Breast epithelium (tissue), 4 donors: ENCODE measurements at regions not wholly inside any gene's neighbourhood (a gene's known extent, or its start where the extent isn't known, plus 50 kb on each side); places are given as distances from the start of the nearest gene placed in this dataset.

Experiments used
- DNase-seq, 2 donors: peaks; one replicate each; pipeline ENCODE4 v3.0.0-alpha.2; 2019; ENCODE audit warnings: low spot score in 2 of 2
- H3K27ac ChIP-seq, 2 donors: fragments of 200-600 bp; sonication (generic) in 1 of 2; one replicate each; pipeline ENCODE4 v1.5.1; 2016 to 2019; ENCODE audit warnings: mild to moderate bottlenecking in 1 of 2
- H3K27me3 ChIP-seq, 2 donors: fragments of 200-600 bp; sonication (generic) in 1 of 2; one replicate each; pipeline versions ENCODE4 v1.5.1 to v1.6.0; 2017 to 2019; ENCODE audit warnings: control low read depth in 1 of 2, mild to moderate bottlenecking in 1 of 2
- H3K36me3 ChIP-seq: fragments of 200-600 bp; one replicate; pipeline ENCODE4 v1.5.1; 2019
- H3K4me1 ChIP-seq, 2 donors: fragments of 200-600 bp; sonication (generic); one replicate each; pipeline ENCODE4 v1.5.1; 2016 to 2019; ENCODE audit warnings: control low read depth in 1 of 2
- H3K4me3 ChIP-seq, 3 donors: fragments of 200-600 bp; sonication (generic); 1 replicate in 2 of 3; 2 replicates in 1 of 3; pipeline ENCODE4 v1.5.1; 2016 to 2019; ENCODE audit warnings: mild to moderate bottlenecking in 3 of 3, moderate library complexity in 2 of 3
- H3K9me3 ChIP-seq, 2 donors: fragments of 200-600 bp; sonication (generic) in 1 of 2; one replicate each; pipeline ENCODE4 v1.5.1; 2016 to 2019; ENCODE audit warnings: control low read depth in 1 of 2
- POLR2A ChIP-seq: fragments of 450-650 bp; IDR thresholded peaks from one replicate; pipeline ENCODE4 v1.6.1; 2016; ENCODE audit warnings: antibody characterized with exemption, mild to moderate bottlenecking, moderate library complexity
- POLR2AphosphoS5 ChIP-seq, 3 donors: sonication (generic); formaldehyde crosslinking; IDR thresholded peaks; one replicate each; pipeline ENCODE4 v1.6.1; 2017; ENCODE audit warnings: antibody characterized with exemption in 3 of 3
- intact Hi-C: fragments of 100-400 bp; cut with DNase I; formaldehyde crosslinking; loops from one replicate; pipeline ENCODE4 v1.15.1; 2023; ENCODE audit warnings: low total_unique reads
- TF ChIP-seq, protein P1 (sequence below), 3 donors: fragments of 450-650 bp; IDR thresholded peaks; one replicate each; pipeline ENCODE4 v1.5.1; 2016 to 2017; ENCODE audit warnings: antibody characterized with exemption in 3 of 3, mild to moderate bottlenecking in 3 of 3, moderate library complexity in 3 of 3

DNA sequence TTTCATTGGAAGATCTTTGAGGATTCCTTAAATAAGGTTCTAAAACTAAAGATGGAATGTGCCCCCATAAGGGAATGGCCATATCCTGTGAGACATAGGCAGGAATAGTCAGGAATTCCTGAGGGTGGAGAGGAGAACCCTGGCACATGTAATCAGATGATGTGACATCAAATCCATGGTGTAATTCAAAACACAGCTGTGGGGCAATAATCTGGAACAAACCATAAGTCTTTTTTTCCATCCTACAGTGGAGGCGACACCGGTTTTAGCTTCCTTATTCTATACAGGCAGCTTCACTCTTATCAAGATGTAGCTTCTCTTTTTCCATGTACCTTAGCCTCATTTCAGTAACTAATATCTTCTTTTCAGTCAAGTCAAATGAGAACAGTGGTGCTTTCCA lies 133.6 kb upstream of the CITED2 start:
- DNase-seq, result no peak
- no peak overlapping the region for H3K4me3 ChIP-seq
- no peak for TF ChIP-seq POLR2AphosphoS5 (IDR thresholded peaks at IDR 0.05)
- TF ChIP-seq POLR2A, result no peak
- TF ChIP-seq, protein P1, sequence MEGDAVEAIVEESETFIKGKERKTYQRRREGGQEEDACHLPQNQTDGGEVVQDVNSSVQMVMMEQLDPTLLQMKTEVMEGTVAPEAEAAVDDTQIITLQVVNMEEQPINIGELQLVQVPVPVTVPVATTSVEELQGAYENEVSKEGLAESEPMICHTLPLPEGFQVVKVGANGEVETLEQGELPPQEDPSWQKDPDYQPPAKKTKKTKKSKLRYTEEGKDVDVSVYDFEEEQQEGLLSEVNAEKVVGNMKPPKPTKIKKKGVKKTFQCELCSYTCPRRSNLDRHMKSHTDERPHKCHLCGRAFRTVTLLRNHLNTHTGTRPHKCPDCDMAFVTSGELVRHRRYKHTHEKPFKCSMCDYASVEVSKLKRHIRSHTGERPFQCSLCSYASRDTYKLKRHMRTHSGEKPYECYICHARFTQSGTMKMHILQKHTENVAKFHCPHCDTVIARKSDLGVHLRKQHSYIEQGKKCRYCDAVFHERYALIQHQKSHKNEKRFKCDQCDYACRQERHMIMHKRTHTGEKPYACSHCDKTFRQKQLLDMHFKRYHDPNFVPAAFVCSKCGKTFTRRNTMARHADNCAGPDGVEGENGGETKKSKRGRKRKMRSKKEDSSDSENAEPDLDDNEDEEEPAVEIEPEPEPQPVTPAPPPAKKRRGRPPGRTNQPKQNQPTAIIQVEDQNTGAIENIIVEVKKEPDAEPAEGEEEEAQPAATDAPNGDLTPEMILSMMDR (IDR thresholded peaks at IDR 0.05), result no peak
- intact Hi-C loops, result no loop called here
- H3K27ac ChIP-seq, result no peak overlapping the region
- no peaks in the 10 kb centered on the region for H3K27me3 ChIP-seq
- H3K4me1 ChIP-seq, result no peaks in the 10 kb centered on the region
- H3K9me3 ChIP-seq, result no peaks in the 10 kb centered on the region
- no peaks in the 10 kb centered on the region for H3K36me3 ChIP-seq

DNA sequence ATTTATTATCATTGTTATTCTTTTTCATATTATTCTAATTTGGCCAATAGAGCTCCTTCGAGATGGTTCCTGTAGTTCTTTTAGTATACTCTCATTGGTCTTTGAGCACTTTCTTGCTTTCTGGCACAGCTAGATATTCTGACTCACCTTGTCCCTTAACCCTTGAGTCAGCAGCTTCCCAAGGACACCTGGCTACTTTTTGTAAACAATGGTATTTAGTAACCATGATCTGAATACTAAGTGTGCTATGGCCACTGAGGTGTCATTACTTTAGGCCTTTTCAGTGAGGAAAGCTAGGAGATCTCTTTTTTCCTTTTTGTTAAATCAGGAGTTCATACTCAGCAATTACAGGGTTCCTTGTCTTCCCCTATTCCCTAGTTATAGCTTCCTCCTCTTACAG lies 126.5 kb upstream of the CITED2 start:
- TF ChIP-seq, protein P1 (IDR thresholded peaks at IDR 0.05), result no peak
- no peak for TF ChIP-seq POLR2AphosphoS5 (IDR thresholded peaks at IDR 0.05)
- TF ChIP-seq POLR2A, result no peak
- no peak for DNase-seq
- intact Hi-C loops, result no loop called here
- no peaks in the 10 kb centered on the region for H3K27me3 ChIP-seq
- H3K27ac ChIP-seq, result no peak overlapping the region
- no peak overlapping the region for H3K4me3 ChIP-seq
- no peaks in the 10 kb centered on the region for H3K9me3 ChIP-seq
- no peaks in the 10 kb centered on the region for H3K4me1 ChIP-seq
- H3K36me3 ChIP-seq, result no peaks in the 10 kb centered on the region

DNA sequence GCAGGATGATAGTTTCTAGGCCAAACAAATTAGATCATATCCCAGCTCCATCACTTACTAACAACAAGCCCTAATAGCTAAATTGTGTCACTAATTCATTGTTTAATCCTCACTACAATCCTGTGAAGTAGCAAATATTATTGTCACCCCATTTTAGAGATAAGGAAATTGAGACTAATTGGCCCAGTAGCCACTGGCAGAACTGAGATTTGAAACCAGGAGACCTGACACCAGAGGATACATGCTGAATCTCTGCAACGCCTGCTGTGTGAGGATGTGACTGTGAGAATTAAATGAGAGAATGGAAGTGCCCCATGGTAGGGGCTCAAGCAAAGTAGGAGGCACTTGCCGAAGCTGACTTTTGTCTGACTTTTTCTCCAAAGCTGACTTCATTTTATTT lies 124.3 kb upstream of the CITED2 start:
- intact Hi-C loops, result no loop called here
- TF ChIP-seq POLR2A, result no peak
- TF ChIP-seq, protein P1 (IDR thresholded peaks at IDR 0.05), result no peak
- no peak for TF ChIP-seq POLR2AphosphoS5 (IDR thresholded peaks at IDR 0.05)

DNA sequence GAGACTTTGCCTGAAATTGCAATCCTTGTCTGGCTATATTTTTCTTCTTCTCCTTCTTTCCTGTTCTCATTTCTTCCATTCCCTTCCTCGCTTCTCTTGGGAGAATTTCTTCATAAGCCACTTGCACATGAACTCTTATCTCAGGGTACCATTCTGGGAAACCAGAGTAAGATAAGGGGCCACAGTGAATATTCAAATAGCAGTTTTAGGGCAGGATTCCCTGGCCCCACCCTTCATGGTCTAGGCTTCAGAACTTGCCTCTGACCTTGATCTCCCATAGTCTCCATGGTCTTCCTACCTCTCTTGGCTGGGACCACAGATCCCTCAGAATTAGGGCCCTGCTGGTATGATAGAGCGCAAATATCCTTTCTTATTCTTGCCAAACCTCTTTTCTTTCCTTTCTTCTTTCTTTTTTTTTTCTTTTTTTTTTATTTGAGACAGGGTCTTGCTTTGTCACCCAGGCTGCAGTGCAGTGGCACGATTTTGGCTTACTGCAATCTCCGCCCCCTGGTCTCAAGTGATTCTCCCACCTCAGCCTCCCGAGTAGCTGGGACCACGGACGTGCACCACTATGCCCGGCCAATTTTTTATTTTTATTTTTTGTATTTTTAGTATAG lies 123.0 kb upstream of the CITED2 start:
- H3K4me3 ChIP-seq, result no peak overlapping the region
- no peak overlapping the region for H3K27ac ChIP-seq
- no peaks in the 10 kb centered on the region for H3K4me1 ChIP-seq
- no peaks in the 10 kb centered on the region for H3K9me3 ChIP-seq
- intact Hi-C loops, result no loop called here
- no peaks in the 10 kb centered on the region for H3K27me3 ChIP-seq
- no peak for DNase-seq
- TF ChIP-seq, protein P1 (IDR thresholded peaks at IDR 0.05), result no peak
- TF ChIP-seq POLR2A (no peak), POLR2AphosphoS5 (IDR thresholded peaks at IDR 0.05) (no peak)
- H3K36me3 ChIP-seq, result no peaks in the 10 kb centered on the region

More for the DNA sequence above, 124.3 kb upstream of the CITED2 start:
- H3K36me3 ChIP-seq, result no peaks in the 10 kb centered on the region
- no peak overlapping the region for H3K4me3 ChIP-seq
- no peaks in the 10 kb centered on the region for H3K9me3 ChIP-seq
- DNase-seq, result no peak
- no peaks in the 10 kb centered on the region for H3K27me3 ChIP-seq
- H3K27ac ChIP-seq, result no peak overlapping the region
- H3K4me1 ChIP-seq, result no peaks in the 10 kb centered on the region

DNA sequence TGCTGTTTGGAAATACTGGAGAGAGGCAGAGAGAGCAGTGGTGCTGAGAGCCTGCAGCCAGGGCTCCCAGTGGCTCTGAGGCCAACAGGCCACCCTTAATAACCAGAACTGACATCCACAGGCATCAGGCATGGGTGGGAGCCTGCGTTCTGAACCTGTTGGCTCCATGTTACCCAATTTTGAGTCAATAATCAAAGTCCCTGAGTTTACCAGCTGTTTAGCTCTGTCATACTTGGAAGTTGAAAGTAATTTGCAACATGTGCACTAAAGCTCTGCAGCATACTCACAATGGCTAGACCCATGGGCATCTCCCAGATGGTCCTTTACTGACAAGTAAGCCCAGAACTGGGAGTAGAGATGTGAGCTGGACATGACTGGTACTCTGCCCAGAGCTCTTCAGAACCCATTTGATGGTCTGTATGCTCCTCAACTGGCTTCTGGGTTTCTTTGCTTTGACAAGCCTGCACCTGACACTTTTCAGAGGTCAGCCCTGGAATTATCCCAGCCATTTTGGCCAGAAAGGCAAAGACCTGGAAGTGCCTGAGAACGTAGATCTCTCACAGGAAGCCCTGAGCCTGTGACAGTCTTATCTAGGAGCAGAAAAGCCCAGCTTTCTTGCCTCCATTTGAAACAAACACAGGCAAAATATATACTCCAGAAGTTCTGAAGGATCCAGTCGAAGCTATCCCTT lies 122.4 kb upstream of the CITED2 start:
- Histone ChIP-seq H3K27me3 (no peaks in the 10 kb centered on the region), H3K27ac (no peak overlapping the region), H3K4me3 (no peak overlapping the region), H3K9me3 (no peaks in the 10 kb centered on the region), H3K4me1 (no peaks in the 10 kb centered on the region), H3K36me3 (no peaks in the 10 kb centered on the region)
- intact Hi-C loops, result no loop called here
- TF ChIP-seq POLR2A (no peak), POLR2AphosphoS5 (IDR thresholded peaks at IDR 0.05) (no peak)
- TF ChIP-seq, protein P1 (IDR thresholded peaks at IDR 0.05), result no peak
- no peak for DNase-seq
